GM12878 (cell line): ENCODE measurements at regions not wholly inside any gene's neighbourhood (a gene's known extent, or its start where the extent isn't known, plus 50 kb on each side); places are given as distances from the start of the nearest gene placed in this dataset.

Source experiments
- ATAC-seq: fragments of 200-7000 bp; cut with Tn5 transposase; 3 replicates; pipeline ENCODE4 v1.9.1; 2020; ENCODE audit warnings: mild to moderate bottlenecking, moderate library complexity
- BruUV-seq: library from RNA; stranded (reverse); fragments of 400-500 nt; replicated peaks from 2 replicates; lab custom pipeline; 2021; lab: Mats Ljungman, UMichigan
- CTCF ChIA-PET: fragments of 300-600 bp; sonication (Branson Sonifier 250); formaldehyde crosslinking; extraction: SDS; loops from one replicate; lab custom pipeline; 2021; ENCODE audit warnings: inconsistent platforms; lab: Yijun Ruan, JAX
- POLR2A ChIA-PET: fragments of 350-600 bp; formaldehyde crosslinking; extraction: SDS; loops from one replicate; lab custom pipeline; 2021; ENCODE audit warnings: inconsistent platforms; lab: Charles Lee
- RAD21 ChIA-PET: fragments of 300-600 bp; sonication (Branson Sonifier 250); formaldehyde crosslinking; loops from one replicate; lab custom pipeline; 2023; ENCODE audit warnings: antibody characterized with exemption; ENCODE audit not compliant: unreplicated experiment; lab: Charles Lee
- SMC1A ChIA-PET: fragments of 300-600 bp; sonication (Branson Sonifier 250); formaldehyde crosslinking; loops from one replicate; lab custom pipeline; 2023; ENCODE audit not compliant: unreplicated experiment, uncharacterized antibody; lab: Charles Lee
- DNase-seq: peaks from one replicate; pipeline ENCODE4 v3.0.0-alpha.2; 2011; ENCODE audit warnings: low read depth, low spot score
- FAIRE-seq: peaks from 3 replicates; lab custom pipeline; 2011; peaks lifted over from hg19 to GRCh38; lab: Jason Lieb, UNC
- H2AFZ ChIP-seq: 2 replicates; pipeline ENCODE4 v1.6.0; 2011; ENCODE audit warnings: low read depth, low read length, control low read depth; ENCODE audit not compliant: control insufficient read depth
- H3K27ac ChIP-seq: 2 replicates; pipeline ENCODE4 v1.5.1; 2011; ENCODE audit warnings: control low read depth; ENCODE audit not compliant: control insufficient read depth, insufficient read depth
- H3K27me3 ChIP-seq, 2 experiments: replicated peaks in 1 of 2; 2 replicates each; pipeline versions ENCODE4 v1.6.0 to v1.6.1; 2011; ENCODE audit warnings: low read length in 1 of 2; ENCODE audit not compliant: control insufficient read depth in 2 of 2, insufficient read depth in 2 of 2
- H3K36me3 ChIP-seq, 2 experiments: 2 replicates each; pipeline ENCODE4 v1.5.1; 2011; ENCODE audit warnings: low read length in 1 of 2; ENCODE audit not compliant: control insufficient read depth in 2 of 2, insufficient read depth in 2 of 2
- H3K4me1 ChIP-seq: 2 replicates; pipeline ENCODE4 v1.6.1; 2011; ENCODE audit warnings: mild to moderate bottlenecking, low read length, moderate library complexity, mixed read lengths; ENCODE audit not compliant: control insufficient read depth, insufficient read depth
- H3K4me2 ChIP-seq: 2 replicates; pipeline ENCODE4 v1.6.0; 2011; ENCODE audit warnings: control low read depth; ENCODE audit not compliant: control insufficient read depth, insufficient read depth
- H3K4me3 ChIP-seq: fragments of 200-600 bp; sonication (generic); 2 replicates; pipeline ENCODE4 v1.5.1; 2016
- H3K79me2 ChIP-seq: 2 replicates; pipeline ENCODE4 v1.6.0; 2011; ENCODE audit warnings: low read length; ENCODE audit not compliant: control insufficient read depth, insufficient read depth
- H3K9ac ChIP-seq: 2 replicates; pipeline ENCODE4 v1.8.0; 2011; ENCODE audit warnings: low read length, control low read depth, mixed read lengths; ENCODE audit not compliant: control insufficient read depth, insufficient read depth
- H3K9me3 ChIP-seq: replicated peaks from 3 replicates; pipeline ENCODE4 v1.5.1; 2011; ENCODE audit warnings: mild to moderate bottlenecking, low read length; ENCODE audit not compliant: control insufficient read depth, insufficient read depth
- H4K20me1 ChIP-seq: 2 replicates; pipeline ENCODE4 v1.6.0; 2011; ENCODE audit not compliant: control insufficient read depth, insufficient read depth
- BCL11A ChIP-seq: IDR thresholded peaks from 2 replicates; pipeline ENCODE4 v1.6.1; 2011; ENCODE audit warnings: low read depth, low read length
- HCFC1 ChIP-seq: fragments of 150-350 bp; IDR thresholded peaks from 2 replicates; pipeline ENCODE4 v1.6.1; 2014; ENCODE audit warnings: low read length
- LARP7 ChIP-seq: fragments of 450-650 bp; IDR thresholded peaks from 2 replicates; pipeline ENCODE4 v1.6.1; 2017; ENCODE audit warnings: mild to moderate bottlenecking
- WGBS: methylation state at CpG from one replicate; pipeline ENCODE4 v1.1.6; 2016; ENCODE audit warnings: low lambda C conversion rate; ENCODE audit not compliant: insufficient replicate concordance, insufficient coverage; ENCODE audit errors: missing lambda C conversion rate; 5-methylcytosine and 5-hydroxymethylcytosine counted together
- in situ Hi-C: fragments of 300-500 bp; cut with MboI; formaldehyde crosslinking; loops from 9 replicates; pipeline ENCODE4 v1.14.3; 2018; ENCODE audit warnings: mixed read lengths
- intact Hi-C: fragments of 100-400 bp; cut with micrococcal nuclease; formaldehyde crosslinking; loops from one replicate; pipeline ENCODE4 v1.14.2; 2022; ENCODE audit not compliant: unreplicated experiment
- TF ChIP-seq, protein P1 (sequence below): IDR thresholded peaks from 2 replicates; pipeline ENCODE4 v1.6.1; 2011; ENCODE audit warnings: low read depth, low read length, improper control_type of control experiment, borderline replicate concordance
- TF ChIP-seq, protein P2 (sequence below): fragments of 450-650 bp; IDR thresholded peaks from 2 replicates; pipeline ENCODE4 v1.6.1; 2017; ENCODE audit warnings: antibody characterized with exemption, mild to moderate bottlenecking, moderate library complexity
- TF ChIP-seq, protein P3 (sequence below): fragments of 450-650 bp; conservative IDR thresholded peaks from 2 replicates; pipeline ENCODE4 v1.6.1; 2017; ENCODE audit warnings: mild to moderate bottlenecking, moderate library complexity
- TF ChIP-seq, protein P4 (sequence below): fragments of 450-650 bp; IDR thresholded peaks from 2 replicates; pipeline ENCODE4 v1.6.1; 2018; ENCODE audit warnings: borderline replicate concordance, mild to moderate bottlenecking; ENCODE audit not compliant: partially characterized antibody

DNA sequence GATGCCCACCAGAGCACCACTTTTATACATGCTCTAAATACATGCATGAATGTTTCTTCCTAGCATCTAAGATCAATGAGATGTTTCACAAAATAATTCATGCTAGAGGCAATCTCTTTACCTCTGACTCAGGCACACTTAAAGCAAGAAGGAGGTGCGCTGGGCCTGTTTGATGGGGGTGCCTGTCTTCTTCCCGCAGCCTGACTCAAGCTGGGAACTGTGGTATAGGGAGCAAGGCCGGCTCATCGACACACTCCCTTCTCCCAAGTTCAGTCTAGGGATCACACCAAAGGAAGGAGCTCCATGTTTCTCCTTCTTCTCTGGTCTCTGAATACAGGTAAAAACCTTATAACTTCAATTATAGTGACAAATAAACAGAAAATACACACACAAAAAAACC, 333.8 kb upstream of the MAD2L1 start:
- RAD21 ChIA-PET: interaction anchor here (0.6 kb wide), 1 partner anchor 547 kb away, joined by 3 read pairs; no protein-coding TSS in a partner anchor
- SMC1A ChIA-PET: no interaction called here
- no peaks in the 10 kb centered on the region for H3K36me3 ChIP-seq
- POLR2A ChIA-PET: no interaction called here
- H3K4me1 ChIP-seq: no peaks in the 10 kb centered on the region
- H3K27me3 ChIP-seq: no peaks in the 10 kb centered on the region
- BruUV-seq: no TSS peak
- no peak for TF ChIP-seq LARP7
- TF ChIP-seq, protein P1, sequence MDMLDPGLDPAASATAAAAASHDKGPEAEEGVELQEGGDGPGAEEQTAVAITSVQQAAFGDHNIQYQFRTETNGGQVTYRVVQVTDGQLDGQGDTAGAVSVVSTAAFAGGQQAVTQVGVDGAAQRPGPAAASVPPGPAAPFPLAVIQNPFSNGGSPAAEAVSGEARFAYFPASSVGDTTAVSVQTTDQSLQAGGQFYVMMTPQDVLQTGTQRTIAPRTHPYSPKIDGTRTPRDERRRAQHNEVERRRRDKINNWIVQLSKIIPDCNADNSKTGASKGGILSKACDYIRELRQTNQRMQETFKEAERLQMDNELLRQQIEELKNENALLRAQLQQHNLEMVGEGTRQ: no peak
- TF ChIP-seq, protein P2, sequence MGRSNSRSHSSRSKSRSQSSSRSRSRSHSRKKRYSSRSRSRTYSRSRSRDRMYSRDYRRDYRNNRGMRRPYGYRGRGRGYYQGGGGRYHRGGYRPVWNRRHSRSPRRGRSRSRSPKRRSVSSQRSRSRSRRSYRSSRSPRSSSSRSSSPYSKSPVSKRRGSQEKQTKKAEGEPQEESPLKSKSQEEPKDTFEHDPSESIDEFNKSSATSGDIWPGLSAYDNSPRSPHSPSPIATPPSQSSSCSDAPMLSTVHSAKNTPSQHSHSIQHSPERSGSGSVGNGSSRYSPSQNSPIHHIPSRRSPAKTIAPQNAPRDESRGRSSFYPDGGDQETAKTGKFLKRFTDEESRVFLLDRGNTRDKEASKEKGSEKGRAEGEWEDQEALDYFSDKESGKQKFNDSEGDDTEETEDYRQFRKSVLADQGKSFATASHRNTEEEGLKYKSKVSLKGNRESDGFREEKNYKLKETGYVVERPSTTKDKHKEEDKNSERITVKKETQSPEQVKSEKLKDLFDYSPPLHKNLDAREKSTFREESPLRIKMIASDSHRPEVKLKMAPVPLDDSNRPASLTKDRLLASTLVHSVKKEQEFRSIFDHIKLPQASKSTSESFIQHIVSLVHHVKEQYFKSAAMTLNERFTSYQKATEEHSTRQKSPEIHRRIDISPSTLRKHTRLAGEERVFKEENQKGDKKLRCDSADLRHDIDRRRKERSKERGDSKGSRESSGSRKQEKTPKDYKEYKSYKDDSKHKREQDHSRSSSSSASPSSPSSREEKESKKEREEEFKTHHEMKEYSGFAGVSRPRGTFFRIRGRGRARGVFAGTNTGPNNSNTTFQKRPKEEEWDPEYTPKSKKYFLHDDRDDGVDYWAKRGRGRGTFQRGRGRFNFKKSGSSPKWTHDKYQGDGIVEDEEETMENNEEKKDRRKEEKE: no peak
- TF ChIP-seq, protein P3, sequence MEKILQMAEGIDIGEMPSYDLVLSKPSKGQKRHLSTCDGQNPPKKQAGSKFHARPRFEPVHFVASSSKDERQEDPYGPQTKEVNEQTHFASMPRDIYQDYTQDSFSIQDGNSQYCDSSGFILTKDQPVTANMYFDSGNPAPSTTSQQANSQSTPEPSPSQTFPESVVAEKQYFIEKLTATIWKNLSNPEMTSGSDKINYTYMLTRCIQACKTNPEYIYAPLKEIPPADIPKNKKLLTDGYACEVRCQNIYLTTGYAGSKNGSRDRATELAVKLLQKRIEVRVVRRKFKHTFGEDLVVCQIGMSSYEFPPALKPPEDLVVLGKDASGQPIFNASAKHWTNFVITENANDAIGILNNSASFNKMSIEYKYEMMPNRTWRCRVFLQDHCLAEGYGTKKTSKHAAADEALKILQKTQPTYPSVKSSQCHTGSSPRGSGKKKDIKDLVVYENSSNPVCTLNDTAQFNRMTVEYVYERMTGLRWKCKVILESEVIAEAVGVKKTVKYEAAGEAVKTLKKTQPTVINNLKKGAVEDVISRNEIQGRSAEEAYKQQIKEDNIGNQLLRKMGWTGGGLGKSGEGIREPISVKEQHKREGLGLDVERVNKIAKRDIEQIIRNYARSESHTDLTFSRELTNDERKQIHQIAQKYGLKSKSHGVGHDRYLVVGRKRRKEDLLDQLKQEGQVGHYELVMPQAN: no peak
- no peak for TF ChIP-seq BCL11A
- TF ChIP-seq, protein P4, sequence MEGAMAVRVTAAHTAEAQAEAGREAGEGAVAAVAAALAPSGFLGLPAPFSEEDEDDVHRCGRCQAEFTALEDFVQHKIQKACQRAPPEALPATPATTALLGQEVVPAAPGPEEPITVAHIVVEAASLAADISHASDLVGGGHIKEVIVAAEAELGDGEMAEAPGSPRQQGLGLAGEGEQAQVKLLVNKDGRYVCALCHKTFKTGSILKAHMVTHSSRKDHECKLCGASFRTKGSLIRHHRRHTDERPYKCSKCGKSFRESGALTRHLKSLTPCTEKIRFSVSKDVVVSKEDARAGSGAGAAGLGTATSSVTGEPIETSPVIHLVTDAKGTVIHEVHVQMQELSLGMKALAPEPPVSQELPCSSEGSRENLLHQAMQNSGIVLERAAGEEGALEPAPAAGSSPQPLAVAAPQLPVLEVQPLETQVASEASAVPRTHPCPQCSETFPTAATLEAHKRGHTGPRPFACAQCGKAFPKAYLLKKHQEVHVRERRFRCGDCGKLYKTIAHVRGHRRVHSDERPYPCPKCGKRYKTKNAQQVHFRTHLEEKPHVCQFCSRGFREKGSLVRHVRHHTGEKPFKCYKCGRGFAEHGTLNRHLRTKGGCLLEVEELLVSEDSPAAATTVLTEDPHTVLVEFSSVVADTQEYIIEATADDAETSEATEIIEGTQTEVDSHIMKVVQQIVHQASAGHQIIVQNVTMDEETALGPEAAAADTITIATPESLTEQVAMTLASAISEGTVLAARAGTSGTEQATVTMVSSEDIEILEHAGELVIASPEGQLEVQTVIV: no peak
- no peak for TF ChIP-seq HCFC1
- H3K4me3 ChIP-seq: no peak overlapping the region
- no peaks in the 10 kb centered on the region for H3K79me2 ChIP-seq
- WGBS: 7% methylated on average over 4 of the region's 4 CpGs
- no peak overlapping the region for H3K27ac ChIP-seq
- H2AFZ ChIP-seq: no peak overlapping the region
- no peaks in the 10 kb centered on the region for H4K20me1 ChIP-seq
- CTCF ChIA-PET: interaction anchor here (1.2 kb wide), 1 partner anchor 22 kb away, joined by 4 read pairs; no protein-coding TSS in a partner anchor
- H3K9me3 ChIP-seq: no peaks in the 10 kb centered on the region
- FAIRE-seq: no peak
- no peak for ATAC-seq
- in situ Hi-C loops (no loop called here), intact Hi-C loops (no loop called here)
- no peak overlapping the region for H3K9ac ChIP-seq
- no peak overlapping the region for H3K4me2 ChIP-seq
- DNase-seq: no peak
